HG02588 (cell line): ENCODE measurements at regions not wholly inside any gene's neighbourhood (a gene's known extent, or its start where the extent isn't known, plus 50 kb on each side); places are given as distances from the start of the nearest gene placed in this dataset.

ENCODE experiments used
- ATAC-seq: cut with Tn5 transposase; IDR thresholded peaks from one replicate; pipeline ENCODE4 v1.9.1; 2021; ENCODE audit warnings: mild to moderate bottlenecking, moderate library complexity; ENCODE audit not compliant: unreplicated experiment

DNA sequence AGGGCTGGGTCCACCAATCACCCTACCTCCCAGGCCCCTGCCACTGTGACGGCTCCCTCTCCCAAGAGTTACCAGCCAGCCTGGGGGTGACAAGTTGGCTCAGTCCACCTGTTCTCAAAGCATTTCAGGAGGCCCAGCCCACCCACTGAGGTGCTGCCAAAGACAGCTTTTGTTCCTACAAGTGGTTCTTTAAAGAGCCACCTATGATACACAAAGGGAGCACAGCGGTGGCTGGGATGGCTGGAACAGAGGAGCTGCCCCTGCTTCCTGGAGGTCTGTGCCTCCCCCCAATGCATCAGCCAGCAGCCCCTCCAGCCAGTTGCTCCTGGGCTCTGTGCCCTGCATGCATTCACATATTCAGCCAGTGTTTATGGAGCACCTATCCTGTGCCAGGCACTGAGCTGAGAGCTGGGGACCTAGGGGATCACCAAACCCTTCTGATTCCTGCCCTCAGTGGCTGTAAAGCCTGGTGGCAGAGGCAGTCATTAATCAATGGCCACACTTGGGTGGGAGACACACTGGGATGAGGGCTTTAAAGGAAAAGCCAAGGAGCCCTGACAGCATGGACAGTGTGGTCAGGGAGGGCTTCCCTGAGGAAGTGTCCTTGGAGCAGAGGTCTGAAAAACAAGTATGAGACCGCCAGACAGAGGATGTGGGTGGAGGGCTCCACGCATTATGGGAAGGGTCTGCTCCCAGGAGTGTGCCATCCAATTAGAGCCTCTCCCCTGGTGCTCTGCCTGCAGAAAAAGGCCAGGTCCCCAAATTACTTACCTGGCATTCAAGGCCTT is 107.1 kb upstream of the LINGO1 start:
- no peak for ATAC-seq

DNA sequence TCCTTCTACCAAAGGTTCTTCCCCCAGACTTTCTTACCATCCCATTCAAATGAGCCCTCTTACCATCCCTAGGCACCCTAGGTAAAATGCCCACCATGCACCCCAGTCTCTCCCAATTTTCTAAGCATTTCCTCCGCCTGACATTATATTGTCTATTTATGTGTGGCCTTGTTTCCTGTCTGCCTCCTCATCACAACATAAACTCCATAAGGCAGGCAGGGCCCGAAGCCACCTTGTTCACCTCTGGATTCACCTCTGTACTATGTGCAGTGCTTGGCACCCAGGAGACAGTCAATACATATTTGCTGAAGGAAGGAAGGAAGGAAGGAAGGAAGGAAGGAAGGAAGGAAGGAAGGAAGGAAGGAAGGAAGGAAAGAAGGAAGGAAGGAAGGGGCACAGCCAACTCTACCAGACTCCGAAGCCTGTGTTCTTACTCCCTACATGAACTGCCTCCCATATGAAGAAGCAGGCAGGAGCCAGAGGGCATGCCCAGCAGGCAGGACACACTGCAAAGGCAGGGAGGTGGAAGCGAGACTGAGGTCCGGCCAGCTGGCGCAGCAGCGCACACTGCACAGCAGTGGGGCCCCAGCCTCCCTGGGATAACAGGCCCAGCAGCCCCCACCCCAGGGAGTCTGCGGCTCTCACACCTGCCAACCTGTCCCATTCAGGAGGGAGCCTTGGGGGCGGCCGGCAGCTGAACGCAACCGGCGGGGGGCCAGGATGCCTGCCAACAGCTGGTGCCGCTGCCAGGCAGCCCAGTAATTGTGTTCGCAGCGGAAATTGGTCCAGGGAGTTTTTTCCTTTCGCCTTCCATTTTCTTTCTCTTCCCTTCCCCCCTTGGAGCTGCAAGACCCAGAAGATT is 106.0 kb upstream of the LINGO1 start:
- no peak for ATAC-seq

DNA sequence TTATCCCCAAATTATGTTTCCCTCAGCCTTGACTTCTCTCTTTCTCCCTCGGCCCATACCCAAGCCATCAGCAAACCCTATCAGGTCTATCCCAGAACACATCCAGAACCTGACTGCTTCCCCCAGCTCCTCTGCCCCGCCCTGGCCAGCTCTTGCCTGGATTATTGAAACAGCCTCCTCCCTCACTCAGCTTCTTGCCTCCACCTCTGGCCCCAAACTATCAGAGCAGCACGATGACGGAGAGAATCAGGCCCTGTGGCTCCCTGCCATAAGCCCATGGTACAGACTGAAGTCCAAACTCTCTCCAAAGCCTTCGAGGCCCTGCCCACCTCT is 105.3 kb upstream of the LINGO1 start:
- ATAC-seq = no peak

DNA sequence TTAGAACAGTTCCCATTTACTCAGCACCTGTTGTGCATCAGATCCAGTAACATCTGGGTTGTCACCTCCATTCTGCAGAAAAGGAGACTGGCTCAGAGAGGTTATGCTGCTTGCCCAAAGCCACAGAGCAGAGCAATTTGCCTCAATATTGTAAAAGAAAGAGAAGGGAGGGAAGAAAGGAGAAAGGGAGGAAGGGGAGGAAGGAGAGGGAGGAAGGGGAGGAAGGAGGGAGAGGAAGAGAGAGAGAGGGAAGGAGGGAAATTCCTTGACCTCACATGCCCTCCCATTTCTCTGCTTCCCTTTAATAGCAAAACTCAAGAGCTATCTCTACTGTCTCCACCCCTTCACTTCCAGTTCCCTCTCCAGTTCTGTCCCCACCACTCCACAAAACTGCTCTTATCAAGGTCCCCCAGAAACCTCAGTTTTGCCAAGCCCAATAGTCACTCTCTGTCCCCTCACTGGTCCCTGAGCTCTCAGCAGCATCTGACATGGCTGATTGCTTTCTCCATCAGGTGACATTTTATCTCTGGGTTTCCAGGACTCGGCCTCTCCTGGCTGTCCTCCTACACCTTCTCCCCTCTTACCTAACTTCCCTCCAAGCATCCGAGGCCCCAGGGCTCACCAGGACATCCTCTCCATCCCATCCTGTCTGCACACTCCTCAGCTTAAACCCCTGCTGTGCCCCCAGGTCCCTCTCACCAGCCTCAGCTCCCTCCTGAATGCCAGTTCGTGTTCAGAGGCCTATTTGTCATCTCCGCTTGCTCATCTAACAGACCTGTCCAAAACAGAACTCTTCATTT is 104.7 kb upstream of the LINGO1 start:
- ATAC-seq = no peak

DNA sequence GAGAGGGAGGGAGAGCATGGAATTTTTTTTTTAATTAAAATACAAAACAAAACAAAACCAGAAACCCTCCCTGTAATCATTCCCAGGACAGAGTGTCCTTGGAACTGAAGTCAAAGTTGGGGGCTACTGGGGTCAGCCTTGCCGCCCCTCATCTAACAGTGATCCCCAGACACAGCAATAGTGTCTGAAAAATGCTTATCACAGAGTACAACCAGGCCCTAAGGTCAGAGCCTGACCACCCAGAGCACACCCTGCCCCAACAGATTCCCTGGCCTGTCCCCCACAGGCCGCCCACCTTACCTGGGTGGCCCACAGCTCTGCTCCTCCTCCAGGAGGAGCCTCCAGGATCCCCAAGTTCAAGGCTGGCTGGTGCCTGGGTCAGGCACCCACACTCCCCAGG is 101.6 kb upstream of the LINGO1 start:
- no peak for ATAC-seq

DNA sequence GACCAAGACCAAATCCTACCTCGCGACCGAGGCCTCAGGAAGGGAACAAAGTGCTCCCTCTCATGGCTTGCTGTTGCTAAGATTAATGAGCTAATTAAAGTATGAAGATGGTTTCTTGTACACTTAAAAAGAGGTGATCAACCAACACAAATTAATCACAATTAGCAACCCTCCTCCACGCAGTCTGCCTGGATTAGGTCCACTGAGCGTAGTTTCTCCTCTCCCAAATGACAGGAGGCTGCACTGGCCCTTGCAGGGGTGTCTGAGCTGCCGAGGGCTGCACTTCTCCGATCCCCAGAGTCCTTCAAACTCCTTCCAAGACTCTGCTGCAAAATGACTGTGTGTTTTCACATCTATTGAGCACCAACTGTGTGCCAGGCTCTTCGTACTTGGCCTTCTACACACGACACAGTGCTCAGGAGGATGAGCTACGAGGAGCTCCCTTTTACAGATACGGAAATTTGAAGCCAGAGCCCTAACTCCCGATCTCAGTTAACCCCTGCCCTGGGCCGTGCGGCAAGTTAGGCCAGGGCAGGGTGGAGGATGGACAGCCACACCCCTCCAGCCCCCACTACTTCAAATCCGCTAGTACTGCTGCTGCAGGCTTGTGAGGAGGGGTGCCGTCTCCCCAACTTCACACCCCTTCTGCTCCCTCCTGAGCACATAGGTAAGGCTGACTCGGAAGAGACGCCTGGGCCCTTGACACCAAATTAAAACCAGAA is 101.0 kb upstream of the LINGO1 start:
- ATAC-seq = no peak

DNA sequence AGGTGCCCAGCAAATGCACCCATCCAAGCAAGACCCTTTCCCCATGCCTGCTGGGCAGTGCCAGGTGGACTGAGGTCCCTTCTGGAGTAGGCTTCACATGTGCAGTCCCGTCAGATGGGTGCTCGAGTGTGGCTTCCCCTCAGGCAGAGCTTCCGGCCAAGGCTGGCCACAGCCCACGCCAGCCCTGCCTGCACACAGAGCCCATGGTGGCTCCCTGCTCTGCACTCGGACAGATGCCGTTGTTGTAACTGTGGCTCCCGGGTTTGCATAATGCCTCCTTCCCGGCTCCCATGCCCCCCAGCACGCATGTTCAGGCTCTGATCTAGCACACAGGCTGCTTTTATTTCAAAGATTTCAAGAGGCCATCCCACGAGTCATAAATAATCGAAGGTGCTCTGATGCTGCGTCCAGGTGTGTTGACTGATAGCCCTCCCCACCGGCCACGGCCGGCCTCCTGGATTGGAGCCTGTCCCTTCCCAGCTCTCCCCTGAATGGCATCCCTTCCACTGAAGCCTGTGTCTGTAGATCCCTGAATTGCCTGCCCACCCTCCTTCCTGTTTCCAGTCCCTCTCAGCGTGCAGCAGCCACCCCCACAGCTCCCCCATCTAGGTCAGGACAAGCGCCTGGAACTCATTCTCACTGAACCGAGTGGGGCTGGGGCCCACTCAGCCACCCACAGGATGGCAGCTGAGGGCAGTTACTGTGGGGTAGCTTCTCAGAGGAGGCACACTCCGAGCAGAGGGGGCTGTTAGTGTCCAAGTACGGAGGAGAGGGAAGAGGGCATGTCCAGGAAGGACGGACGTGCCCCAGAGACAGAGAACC is 100.0 kb upstream of the LINGO1 start:
- ATAC-seq = no peak

DNA sequence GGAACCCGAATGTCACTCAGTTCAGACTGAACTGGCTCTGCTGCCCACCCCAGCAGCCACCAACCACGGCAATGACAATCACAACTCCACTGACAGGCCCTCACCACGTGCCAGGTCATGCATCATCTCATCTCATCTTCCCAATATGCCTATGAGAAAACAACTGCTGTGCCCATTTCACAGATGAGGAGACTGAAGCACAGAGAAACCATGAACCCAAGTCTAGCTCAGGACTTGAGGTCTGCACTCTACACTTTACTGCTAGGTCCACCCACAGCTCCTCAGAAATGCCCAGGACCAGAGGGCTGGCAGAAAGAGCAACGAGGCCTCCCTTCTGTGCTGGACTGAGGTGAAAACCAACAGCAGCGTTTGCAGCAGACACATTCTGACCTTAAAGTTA is 99.2 kb upstream of the LINGO1 start:
- no peak for ATAC-seq

DNA sequence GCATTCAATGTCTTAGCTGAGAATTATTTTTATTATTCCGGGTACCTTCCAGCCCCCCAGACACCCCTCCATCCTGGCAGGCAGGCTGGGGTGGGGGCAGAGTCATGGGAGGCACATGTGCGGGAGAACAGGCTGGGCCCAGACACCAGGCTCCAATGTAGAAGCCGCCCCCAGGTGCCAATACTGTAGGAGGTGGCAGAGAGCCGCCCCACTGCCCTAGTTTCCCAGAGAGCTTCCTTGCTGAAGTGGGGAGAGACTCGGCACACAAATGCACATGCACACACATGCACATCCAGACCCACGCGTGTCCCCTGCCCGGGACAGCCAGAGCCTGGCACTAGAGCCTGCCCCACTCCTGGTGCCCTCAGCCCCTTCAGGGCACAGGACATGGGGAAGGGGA is 98.4 kb upstream of the LINGO1 start:
- ATAC-seq = no peak

DNA sequence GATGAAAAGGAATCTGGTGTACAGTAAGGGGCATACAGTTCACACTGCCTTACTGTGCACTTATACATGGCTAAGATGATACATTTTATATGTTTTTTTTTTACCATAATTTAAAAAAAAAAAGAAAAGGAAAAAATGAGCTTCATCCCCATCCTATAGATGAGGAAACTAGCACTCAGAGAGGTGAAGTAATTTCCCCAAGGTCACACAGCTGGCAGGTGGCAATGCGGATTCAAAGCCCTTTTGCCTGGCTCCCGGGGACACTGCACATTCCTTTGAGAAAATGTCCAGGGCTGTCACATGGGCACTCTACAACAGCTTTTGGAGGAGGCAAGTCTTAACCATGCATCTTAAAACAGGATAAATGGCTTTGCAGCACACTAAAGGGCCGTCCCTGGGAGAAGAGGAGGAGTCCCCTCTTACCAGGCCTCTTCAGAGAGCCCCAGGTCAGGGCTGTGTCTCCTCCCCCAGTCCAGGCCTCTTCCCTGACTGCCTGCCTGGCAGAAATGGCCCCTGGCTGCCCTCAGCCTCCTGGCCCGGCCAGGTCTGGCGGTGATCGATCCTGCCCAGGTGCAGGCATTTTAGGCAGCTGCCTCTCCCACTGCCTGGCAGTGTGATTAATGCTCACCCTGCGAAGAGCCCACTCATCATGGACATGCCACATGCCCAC is 95.1 kb upstream of the LINGO1 start:
- ATAC-seq = no peak

DNA sequence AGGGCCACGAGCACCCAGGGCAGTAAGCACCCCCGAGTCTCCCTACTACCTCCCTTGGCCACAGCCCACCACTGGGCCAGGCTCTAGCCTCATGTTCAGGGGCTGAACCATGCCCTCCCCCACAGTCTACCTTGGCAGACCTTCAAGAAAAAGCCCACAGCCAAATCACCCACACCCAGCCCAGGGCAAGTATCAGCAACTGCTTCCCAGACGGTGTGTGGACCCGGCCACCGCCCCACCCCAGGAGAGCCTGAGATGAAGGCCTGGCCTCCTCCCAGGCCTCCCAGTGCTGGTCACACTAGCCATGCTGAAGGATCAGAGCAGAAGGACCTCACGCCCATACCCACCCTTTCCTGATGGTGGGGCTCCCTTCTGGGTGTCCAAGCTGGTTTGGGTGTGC is 92.0 kb upstream of the LINGO1 start:
- no peak for ATAC-seq

DNA sequence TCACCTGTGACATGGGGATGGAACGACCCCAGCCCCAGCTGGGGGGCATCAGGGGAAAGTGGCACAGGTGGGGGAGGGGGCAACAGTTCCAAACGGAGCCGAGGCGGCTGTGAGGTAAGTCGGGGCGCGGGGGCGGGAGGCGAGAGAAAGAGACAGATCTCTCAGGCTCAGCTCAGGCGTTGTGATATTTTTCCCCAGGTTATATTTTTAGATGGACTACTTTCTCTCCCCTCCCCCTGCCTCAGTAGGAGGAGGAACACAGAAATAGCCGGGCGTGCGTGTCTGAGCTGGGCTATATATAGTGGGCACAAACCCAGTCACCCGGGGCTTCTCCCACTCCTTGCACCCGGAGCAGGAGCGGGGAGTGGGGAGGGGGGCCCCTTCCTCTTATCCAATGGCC is 91.0 kb upstream of the LINGO1 start:
- no peak for ATAC-seq

DNA sequence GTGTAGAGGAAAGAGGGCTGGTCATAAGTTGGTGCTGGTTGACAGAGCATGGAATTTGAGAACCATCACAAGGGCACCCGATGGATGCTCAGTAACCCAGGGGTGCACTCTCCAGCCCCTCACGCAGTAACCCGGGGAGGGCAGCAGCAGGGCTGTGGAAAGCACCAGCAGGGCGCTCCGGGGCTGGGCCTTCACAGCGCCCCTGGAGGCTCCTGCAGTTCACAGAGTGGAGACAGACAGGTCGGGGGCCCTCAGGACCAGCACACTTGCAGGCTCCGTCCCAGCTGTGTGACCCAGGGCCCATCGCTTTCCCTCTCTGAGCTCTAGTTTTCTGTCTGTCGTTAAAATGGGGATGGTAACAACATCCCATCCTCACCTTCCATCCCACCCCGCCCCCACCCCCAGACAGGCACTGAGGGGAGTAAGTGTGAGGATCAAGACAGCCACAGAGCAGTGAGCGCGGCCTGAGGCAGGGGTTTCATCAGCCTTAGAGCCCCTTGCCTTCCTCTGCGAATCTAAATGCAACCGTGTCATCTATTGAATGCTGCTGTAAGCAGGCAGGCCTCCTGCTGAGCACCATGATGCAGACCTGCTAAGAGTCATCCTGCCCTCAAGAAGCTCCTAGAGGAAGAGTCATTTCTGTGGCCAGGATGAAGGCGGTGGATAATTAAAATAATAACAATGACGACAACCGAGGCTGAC is 90.2 kb upstream of the LINGO1 start:
- ATAC-seq = no peak

DNA sequence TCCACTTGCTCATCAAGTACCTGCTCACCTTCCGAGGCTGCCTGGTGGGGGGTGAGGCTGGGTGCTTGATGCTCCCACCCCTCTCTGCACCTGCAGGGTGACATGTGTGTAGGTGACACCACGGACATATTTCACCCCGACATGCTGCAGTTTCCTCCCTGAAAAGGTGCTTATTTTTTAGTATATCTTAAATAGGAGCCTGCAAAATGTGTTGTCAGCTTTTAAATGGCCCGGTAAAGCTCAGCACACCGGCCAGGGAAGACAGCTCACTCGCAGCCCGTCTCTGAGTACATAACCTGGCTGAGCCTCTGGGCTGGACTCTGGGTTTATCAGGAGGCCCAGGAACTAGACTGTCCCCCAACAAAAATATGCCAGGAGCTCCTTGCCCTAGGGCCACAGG is 89.3 kb upstream of the LINGO1 start:
- no peak for ATAC-seq

DNA sequence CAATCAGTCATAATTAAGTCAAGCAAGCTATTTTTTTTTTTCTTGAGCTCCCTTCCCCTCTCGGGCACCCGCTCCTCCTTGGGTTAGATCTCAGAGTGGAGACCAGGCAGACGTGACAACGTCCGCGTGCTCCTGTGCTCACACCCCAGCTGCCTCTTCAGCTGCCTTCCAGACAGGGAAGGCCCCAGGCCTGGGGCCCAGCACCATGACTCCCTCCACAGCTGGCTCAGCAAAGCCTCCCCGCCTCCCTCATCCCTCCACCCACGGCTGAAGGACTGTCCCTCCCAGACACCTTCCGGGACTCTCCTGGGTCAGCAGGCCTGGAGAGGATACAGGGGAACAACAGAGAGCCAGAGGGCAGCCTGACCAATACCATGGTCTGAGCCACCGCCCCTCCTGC is 87.9 kb upstream of the LINGO1 start:
- ATAC-seq = no peak

DNA sequence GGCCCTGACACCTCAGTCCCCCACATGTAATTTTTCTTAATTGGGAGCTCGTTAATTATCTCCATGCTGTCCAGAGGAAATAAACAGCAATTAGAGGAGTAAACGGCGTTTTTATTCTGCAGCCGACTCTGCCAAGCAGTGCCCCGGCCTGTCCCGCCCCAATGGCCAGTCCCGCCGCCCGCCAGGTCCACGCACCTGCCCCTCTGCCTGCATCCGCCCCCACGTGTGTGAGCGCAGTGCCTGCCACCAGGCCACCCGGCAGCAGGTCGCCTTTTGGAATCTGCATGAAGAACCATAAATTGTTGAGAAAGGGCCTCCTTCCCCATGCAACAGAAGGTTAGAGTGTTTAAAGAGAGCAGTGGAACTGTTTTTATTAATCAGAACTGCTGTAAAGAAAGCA is 87.5 kb upstream of the LINGO1 start:
- no peak for ATAC-seq

DNA sequence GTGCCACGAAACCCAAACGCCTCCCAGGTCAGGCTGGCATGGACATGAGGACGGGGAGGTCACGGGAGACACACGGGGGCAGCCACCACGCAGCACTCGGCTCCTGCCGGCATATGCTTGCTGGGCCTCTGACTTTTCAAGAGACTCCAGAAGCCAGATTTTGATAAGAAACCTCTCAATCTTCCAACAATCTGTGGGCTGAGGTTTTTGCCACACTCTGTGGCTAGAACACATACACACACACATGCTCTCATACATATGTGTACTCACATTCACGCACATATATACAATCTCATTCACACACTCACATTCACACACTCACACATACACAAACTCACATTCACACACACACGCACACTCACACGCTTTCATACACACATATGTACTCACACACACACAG is 86.7 kb upstream of the LINGO1 start:
- ATAC-seq = no peak

DNA sequence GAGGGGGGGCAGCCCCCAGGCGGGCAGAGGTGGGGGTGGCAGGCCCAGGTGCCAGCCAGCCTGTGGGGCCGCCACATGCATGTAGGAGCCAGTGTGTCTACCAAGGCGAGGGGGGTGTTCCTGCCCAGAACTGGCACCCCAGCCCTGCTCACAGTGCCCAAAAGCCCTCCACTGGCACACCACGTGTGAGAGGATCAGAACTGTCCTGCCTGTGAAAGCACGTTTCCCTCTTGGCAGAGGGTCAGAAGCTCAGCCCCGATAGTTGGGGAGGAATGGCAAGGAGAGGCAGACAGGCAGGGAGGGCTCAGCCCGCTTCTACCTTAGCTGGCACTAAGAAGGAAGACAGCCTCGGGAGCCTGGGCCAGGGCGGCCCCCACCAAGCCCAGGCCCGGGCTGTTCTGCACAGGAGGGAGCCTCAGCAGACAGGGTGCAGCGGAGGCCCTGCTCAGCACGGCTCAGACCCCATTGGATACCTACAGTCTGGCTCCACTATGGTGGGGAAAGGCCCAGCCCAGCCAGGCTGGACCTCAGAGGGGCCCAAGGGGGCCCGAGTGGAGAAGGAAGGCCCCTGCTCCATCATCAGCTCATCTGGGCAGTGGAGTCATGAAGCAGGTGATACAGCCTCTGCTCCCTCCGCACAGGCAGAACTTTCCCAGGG is 84.8 kb upstream of the LINGO1 start:
- no peak for ATAC-seq
